Chondrocyte (in vitro differentiated cells): ENCODE measurements at regions not wholly inside any gene's neighbourhood (a gene's known extent, or its start where the extent isn't known, plus 50 kb on each side); places are given as distances from the start of the nearest gene placed in this dataset.

ENCODE experiments used
- DNase-seq: peaks from one replicate; pipeline ENCODE4 v3.0.0; 2021; ENCODE audit warnings: mixed read lengths, low spot score
- H3K27ac Mint-ChIP-seq: one replicate; pipeline ENCODE4 v1.8.0; 2021; ENCODE audit warnings: mild to moderate bottlenecking, moderate library complexity, mixed read lengths; ENCODE audit not compliant: unreplicated experiment
- H3K27me3 Mint-ChIP-seq: 2 replicates; pipeline ENCODE4 v1.8.0; 2021; ENCODE audit warnings: low read depth, mixed read lengths
- H3K36me3 Mint-ChIP-seq: 2 replicates; pipeline ENCODE4 v1.8.0; 2021; ENCODE audit warnings: low read depth, mixed read lengths
- H3K4me1 Mint-ChIP-seq: 2 replicates; pipeline ENCODE4 v1.8.0; 2021; ENCODE audit warnings: low read depth, mild to moderate bottlenecking, mixed read lengths
- H3K4me3 Mint-ChIP-seq: one replicate; pipeline ENCODE4 v1.8.0; 2021; ENCODE audit warnings: mild to moderate bottlenecking, moderate library complexity, mixed read lengths; ENCODE audit not compliant: unreplicated experiment
- H3K9me3 Mint-ChIP-seq: 2 replicates; pipeline ENCODE4 v1.8.0; 2021; ENCODE audit warnings: low read depth, mixed read lengths
- CTCF ChIP-seq: fragments of 200-600 bp; sonication (generic); IDR thresholded peaks from 2 replicates; pipeline ENCODE4 v1.5.0; 2021; ENCODE audit warnings: antibody characterized with exemption, mild to moderate bottlenecking, moderate library complexity

- Mint-ChIP-seq H3K36me3 (no peaks in the 10 kb centered on the region), H3K27ac (no peak overlapping the region)
Measured at GRCh38 chr5:159814222-159814621, 102.1 kb upstream of the ADRA1B start.

GRCh38 chr5:159814805-159815585 lies 101.3 kb upstream of the ADRA1B start:
- no peak for TF ChIP-seq CTCF
- no peak overlapping the region for H3K4me3 Mint-ChIP-seq
- no peak overlapping the region for H3K27ac Mint-ChIP-seq
- DNase-seq, result no peak
- peaks cover 8% of the 10 kb centered on the region for H3K27me3 Mint-ChIP-seq
- H3K36me3 Mint-ChIP-seq, result no peaks in the 10 kb centered on the region
- H3K4me1 Mint-ChIP-seq, result peaks cover 7% of the 10 kb centered on the region
- peaks cover 12% of the 10 kb centered on the region for H3K9me3 Mint-ChIP-seq

More at GRCh38 chr5:159814222-159814621, 102.1 kb upstream of the ADRA1B start:
- Mint-ChIP-seq H3K27me3 (peaks cover 8% of the 10 kb centered on the region), H3K9me3 (peaks cover 12% of the 10 kb centered on the region), H3K4me1 (peaks cover 7% of the 10 kb centered on the region), H3K4me3 (no peak overlapping the region)
- TF ChIP-seq CTCF, result no peak
- no peak for DNase-seq

- no peak for DNase-seq
- no peak overlapping the region for H3K27ac Mint-ChIP-seq
- no peak for TF ChIP-seq CTCF
- peaks cover 4% of the 10 kb centered on the region for H3K9me3 Mint-ChIP-seq
- peaks cover 15% of the 10 kb centered on the region for H3K27me3 Mint-ChIP-seq
- no peak overlapping the region for H3K4me3 Mint-ChIP-seq
- H3K36me3 Mint-ChIP-seq, result no peaks in the 10 kb centered on the region
- H3K4me1 Mint-ChIP-seq, result peaks cover 7% of the 10 kb centered on the region
Measured at GRCh38 chr5:159817262-159818029, 98.8 kb upstream of the ADRA1B start.

GRCh38 chr5:159819591-159820411 lies 96.5 kb upstream of the ADRA1B start:
- no peak for TF ChIP-seq CTCF
- H3K4me1 Mint-ChIP-seq, result peaks cover 10% of the 10 kb centered on the region
- no peak for DNase-seq
- H3K27me3 Mint-ChIP-seq, result peaks cover 22% of the 10 kb centered on the region
- no peak overlapping the region for H3K4me3 Mint-ChIP-seq
- H3K36me3 Mint-ChIP-seq, result no peaks in the 10 kb centered on the region
- H3K9me3 Mint-ChIP-seq, result no peaks in the 10 kb centered on the region
- H3K27ac Mint-ChIP-seq, result no peak overlapping the region

- Mint-ChIP-seq H3K4me3 (no peak overlapping the region), H3K27me3 (peaks cover 24% of the 10 kb centered on the region), H3K9me3 (no peaks in the 10 kb centered on the region), H3K36me3 (no peaks in the 10 kb centered on the region), H3K27ac (no peak overlapping the region), H3K4me1 (peaks cover 15% of the 10 kb centered on the region)
- DNase-seq, result no peak
- no peak for TF ChIP-seq CTCF
Measured at GRCh38 chr5:159820692-159821091, 95.6 kb upstream of the ADRA1B start.
